ENCODE measurements at regions not wholly inside any gene's neighbourhood (a gene's known extent, or its start where the extent isn't known, plus 50 kb on each side); places are given as distances from the start of the nearest gene placed in this dataset.

GRCh38 chr4:14254252-14254651 is 626.7 kb upstream of the BOD1L1 start:
- DNase-seq (ENCODE audit: low read depth) = peak; percentile 53
- TF ChIP-seq, protein P1, sequence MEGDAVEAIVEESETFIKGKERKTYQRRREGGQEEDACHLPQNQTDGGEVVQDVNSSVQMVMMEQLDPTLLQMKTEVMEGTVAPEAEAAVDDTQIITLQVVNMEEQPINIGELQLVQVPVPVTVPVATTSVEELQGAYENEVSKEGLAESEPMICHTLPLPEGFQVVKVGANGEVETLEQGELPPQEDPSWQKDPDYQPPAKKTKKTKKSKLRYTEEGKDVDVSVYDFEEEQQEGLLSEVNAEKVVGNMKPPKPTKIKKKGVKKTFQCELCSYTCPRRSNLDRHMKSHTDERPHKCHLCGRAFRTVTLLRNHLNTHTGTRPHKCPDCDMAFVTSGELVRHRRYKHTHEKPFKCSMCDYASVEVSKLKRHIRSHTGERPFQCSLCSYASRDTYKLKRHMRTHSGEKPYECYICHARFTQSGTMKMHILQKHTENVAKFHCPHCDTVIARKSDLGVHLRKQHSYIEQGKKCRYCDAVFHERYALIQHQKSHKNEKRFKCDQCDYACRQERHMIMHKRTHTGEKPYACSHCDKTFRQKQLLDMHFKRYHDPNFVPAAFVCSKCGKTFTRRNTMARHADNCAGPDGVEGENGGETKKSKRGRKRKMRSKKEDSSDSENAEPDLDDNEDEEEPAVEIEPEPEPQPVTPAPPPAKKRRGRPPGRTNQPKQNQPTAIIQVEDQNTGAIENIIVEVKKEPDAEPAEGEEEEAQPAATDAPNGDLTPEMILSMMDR (conservative IDR thresholded peaks at IDR 0.05; ENCODE audit: control insufficient read depth, insufficient read depth, low read depth, low read length) = peak; percentile 70
- H3K4me3 ChIP-seq (ENCODE audit: control insufficient read depth, low read depth, low read length) = no peak overlapping the region

GRCh38 chr4:14254926-14255325 is 627.4 kb upstream of the BOD1L1 start:
- no peak for DNase-seq (ENCODE audit: low read depth)
- TF ChIP-seq, protein P1 (conservative IDR thresholded peaks at IDR 0.05; ENCODE audit: control insufficient read depth, insufficient read depth, low read depth, low read length) = no peak

GRCh38 chr4:14257903-14258302 is 630.4 kb upstream of the BOD1L1 start:
- DNase-seq (ENCODE audit: low read depth) = no peak
- TF ChIP-seq, protein P1 (conservative IDR thresholded peaks at IDR 0.05; ENCODE audit: control insufficient read depth, insufficient read depth, low read depth, low read length) = no peak
- H3K4me3 ChIP-seq (ENCODE audit: control insufficient read depth, low read depth, low read length) = no peak overlapping the region

More at GRCh38 chr4:14254926-14255325, 627.4 kb upstream of the BOD1L1 start:
- no peak overlapping the region for H3K4me3 ChIP-seq (ENCODE audit: control insufficient read depth, low read depth, low read length)

DNA sequence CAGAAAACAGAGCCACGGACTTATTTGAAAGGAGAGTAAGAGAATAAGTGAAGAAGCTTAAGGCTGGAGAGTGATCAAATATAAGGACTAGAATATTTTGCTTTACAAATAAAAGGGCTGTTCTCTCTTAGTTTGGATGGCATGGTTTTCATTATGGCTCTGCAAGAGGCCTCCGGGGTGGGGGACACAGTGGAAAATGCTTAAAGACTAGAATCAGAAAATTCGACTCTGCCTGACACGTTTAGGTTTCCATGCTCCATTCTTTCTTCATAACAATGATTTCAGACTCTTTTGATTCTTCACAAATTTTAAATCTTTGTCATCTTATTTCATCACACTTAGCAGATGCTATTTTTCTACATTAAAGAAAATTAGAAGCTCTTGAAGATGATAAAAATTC is 632.4 kb upstream of the BOD1L1 start:
- no peak for DNase-seq (ENCODE audit: low read depth)
- TF ChIP-seq, protein P1 (conservative IDR thresholded peaks at IDR 0.05; ENCODE audit: control insufficient read depth, insufficient read depth, low read depth, low read length) = no peak
- H3K4me3 ChIP-seq (ENCODE audit: control insufficient read depth, low read depth, low read length) = no peak overlapping the region

GRCh38 chr4:14260591-14260990 is 633.1 kb upstream of the BOD1L1 start:
- TF ChIP-seq, protein P1 (conservative IDR thresholded peaks at IDR 0.05; ENCODE audit: control insufficient read depth, insufficient read depth, low read depth, low read length) = no peak
- H3K4me3 ChIP-seq (ENCODE audit: control insufficient read depth, low read depth, low read length) = no peak overlapping the region
- no peak for DNase-seq (ENCODE audit: low read depth)

GRCh38 chr4:14262221-14262620 is 634.7 kb upstream of the BOD1L1 start:
- H3K4me3 ChIP-seq (ENCODE audit: control insufficient read depth, low read depth, low read length) = no peak overlapping the region
- DNase-seq (ENCODE audit: low read depth) = no peak
- TF ChIP-seq, protein P1 (conservative IDR thresholded peaks at IDR 0.05; ENCODE audit: control insufficient read depth, insufficient read depth, low read depth, low read length) = no peak

DNA sequence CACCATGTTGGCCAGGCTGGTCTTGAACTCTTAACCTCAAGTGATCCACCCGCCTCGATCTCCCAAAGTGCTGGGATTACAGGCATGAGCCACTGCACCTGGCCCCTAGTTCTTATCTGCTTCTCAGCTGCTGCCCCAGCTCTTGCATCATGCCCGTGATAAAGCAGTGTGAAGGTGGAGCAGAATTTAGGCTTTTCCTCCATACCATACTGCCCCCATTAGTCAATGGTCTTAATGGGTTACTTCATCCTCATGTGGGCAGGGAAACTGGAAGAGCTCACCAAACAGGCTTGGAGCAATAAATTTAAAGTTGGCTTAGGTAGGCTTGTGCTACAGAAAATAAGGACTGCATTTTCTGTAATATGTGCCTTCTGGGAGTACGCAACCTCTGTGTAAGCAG is 636.9 kb upstream of the BOD1L1 start:
- TF ChIP-seq, protein P1 (conservative IDR thresholded peaks at IDR 0.05; ENCODE audit: control insufficient read depth, insufficient read depth, low read depth, low read length) = no peak
- no peak overlapping the region for H3K4me3 ChIP-seq (ENCODE audit: control insufficient read depth, low read depth, low read length)
- DNase-seq (ENCODE audit: low read depth) = peak; percentile 35

Data from fibroblast of mammary gland (primary cell).